Panc1 (cell line): ENCODE measurements at regions not wholly inside any gene's neighbourhood (a gene's known extent, or its start where the extent isn't known, plus 50 kb on each side); places are given as distances from the start of the nearest gene placed in this dataset.

ENCODE experiments used
- ATAC-seq: fragments of 200-7000 bp; cut with Tn5 transposase; 2 replicates; pipeline ENCODE4 v1.9.1; 2020; ENCODE audit warnings: mild to moderate bottlenecking, moderate library complexity
- BruUV-seq: library from RNA; stranded (reverse); fragments of 400-500 nt; replicated peaks from 2 replicates; lab custom pipeline; 2021; lab: Mats Ljungman, UMichigan
- CTCF ChIA-PET: fragments of 300-600 bp; sonication (Branson Sonifier 250); formaldehyde crosslinking; loops from one replicate; lab custom pipeline; 2022; ENCODE audit warnings: antibody characterized with exemption; lab: Charles Lee
- POLR2A ChIA-PET: fragments of 300-600 bp; sonication (Branson Sonifier 250); formaldehyde crosslinking; loops from one replicate; lab custom pipeline; 2022; ENCODE audit warnings: antibody characterized with exemption; lab: Charles Lee
- DNase-seq: peaks from one replicate; pipeline ENCODE4 v3.0.0-alpha.2; 2010; ENCODE audit warnings: low read depth, low spot score
- H3K27ac ChIP-seq: 2 replicates; pipeline ENCODE4 v1.5.1; 2011; ENCODE audit warnings: mild to moderate bottlenecking, low read length, inconsistent platforms
- H3K27me3 ChIP-seq: fragments of 200-500 bp; sonication (Bioruptor generic); 2 replicates; pipeline ENCODE4 v1.6.0; 2014; ENCODE audit warnings: low read length, inconsistent platforms; ENCODE audit not compliant: control insufficient read depth, insufficient read depth
- H3K36me3 ChIP-seq: fragments of 200-500 bp; sonication (Bioruptor generic); 2 replicates; pipeline ENCODE4 v1.5.1; 2014; ENCODE audit warnings: inconsistent platforms, mild to moderate bottlenecking, low read length, moderate library complexity; ENCODE audit not compliant: control insufficient read depth, insufficient read depth
- H3K4me1 ChIP-seq: 2 replicates; pipeline ENCODE4 v1.5.1; 2011; ENCODE audit warnings: inconsistent platforms, mild to moderate bottlenecking, low read length, moderate library complexity; ENCODE audit not compliant: control insufficient read depth, insufficient read depth
- H3K4me3 ChIP-seq, 2 experiments: 2 replicates each; pipeline ENCODE4 v1.5.1; 2011 to 2012; ENCODE audit warnings: low read depth in 2 of 2, low read length in 2 of 2, mild to moderate bottlenecking in 2 of 2, inconsistent platforms in 1 of 2, moderate library complexity in 1 of 2
- H3K9me3 ChIP-seq: fragments of 200-500 bp; sonication (Bioruptor generic); 2 replicates; pipeline ENCODE4 v1.5.1; 2014; ENCODE audit warnings: low read depth, mild to moderate bottlenecking, inconsistent platforms, low read length, moderate library complexity; ENCODE audit not compliant: control insufficient read depth, insufficient read depth
- POLR2AphosphoS5 ChIP-seq: IDR thresholded peaks from 2 replicates; pipeline ENCODE4 v1.6.1; 2012; ENCODE audit warnings: mild to moderate bottlenecking, low read depth, low read length, moderate library complexity
- SIN3A ChIP-seq: IDR thresholded peaks from 2 replicates; pipeline ENCODE4 v1.6.1; 2012; ENCODE audit warnings: low read depth, mild to moderate bottlenecking, low read length, moderate library complexity, borderline replicate concordance; ENCODE audit not compliant: insufficient read depth
- TCF7L2 ChIP-seq: IDR thresholded peaks from 2 replicates; pipeline ENCODE4 v1.6.1; 2011; ENCODE audit warnings: mild to moderate bottlenecking, low read depth, low read length, inconsistent platforms
- in situ Hi-C: cut with HindIII; loops from 2 replicates; pipeline ENCODE4 v1.10.0; 2016; ENCODE audit warnings: low sequenced_read_pairs, low pct_unique_long_range_greater_than_20kb
- intact Hi-C: fragments of 100-400 bp; cut with micrococcal nuclease; formaldehyde crosslinking; loops from one replicate; pipeline ENCODE4 v1.10.0; 2022; ENCODE audit not compliant: unreplicated experiment
- TF ChIP-seq, protein P1 (sequence below): fragments of 450-650 bp; IDR thresholded peaks from 2 replicates; pipeline ENCODE4 v1.5.1; 2017; ENCODE audit warnings: mild to moderate bottlenecking
- TF ChIP-seq, protein P2 (sequence below), 2 experiments: IDR thresholded peaks; 2 replicates each; pipeline ENCODE4 v1.6.1; 2011 to 2012; ENCODE audit warnings: low read depth in 2 of 2, control low read depth in 1 of 2, low read length in 1 of 2, mild to moderate bottlenecking in 1 of 2, moderate library complexity in 1 of 2; ENCODE audit not compliant: insufficient read depth in 1 of 2

DNA sequence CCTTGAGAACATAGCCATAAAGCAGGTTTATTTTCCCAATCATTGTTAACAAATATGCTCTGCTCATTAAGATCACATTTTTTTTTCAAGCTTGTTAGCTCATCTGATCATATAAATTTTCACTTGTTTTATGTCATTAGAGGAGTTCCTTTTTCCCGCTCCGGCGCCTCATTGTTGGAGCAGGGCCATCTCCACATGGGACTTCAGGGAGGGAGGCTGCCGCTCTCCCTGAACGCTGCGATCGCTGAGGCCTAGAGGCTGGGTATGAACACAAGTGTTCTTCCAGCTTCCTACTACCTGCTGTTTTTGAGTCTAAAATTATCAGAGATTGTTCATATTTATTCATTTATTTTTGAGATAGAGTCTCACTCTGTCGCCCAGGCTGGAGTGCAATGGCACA lies 246.9 kb downstream of the MPDZ start:
- DNase-seq (no peak), ATAC-seq (no peak)
- H3K4me1 ChIP-seq: no peaks in the 10 kb centered on the region
- in situ Hi-C loops: no loop called here
- H3K4me3 ChIP-seq: no peak overlapping the region
- no peak overlapping the region for H3K27ac ChIP-seq
- intact Hi-C loops: loop anchor here (5.0 kb wide), 1 partner anchor 315 kb away; no protein-coding TSS in a partner anchor
- H3K36me3 ChIP-seq: no peaks in the 10 kb centered on the region
- no peaks in the 10 kb centered on the region for H3K9me3 ChIP-seq
- TF ChIP-seq, protein P1, sequence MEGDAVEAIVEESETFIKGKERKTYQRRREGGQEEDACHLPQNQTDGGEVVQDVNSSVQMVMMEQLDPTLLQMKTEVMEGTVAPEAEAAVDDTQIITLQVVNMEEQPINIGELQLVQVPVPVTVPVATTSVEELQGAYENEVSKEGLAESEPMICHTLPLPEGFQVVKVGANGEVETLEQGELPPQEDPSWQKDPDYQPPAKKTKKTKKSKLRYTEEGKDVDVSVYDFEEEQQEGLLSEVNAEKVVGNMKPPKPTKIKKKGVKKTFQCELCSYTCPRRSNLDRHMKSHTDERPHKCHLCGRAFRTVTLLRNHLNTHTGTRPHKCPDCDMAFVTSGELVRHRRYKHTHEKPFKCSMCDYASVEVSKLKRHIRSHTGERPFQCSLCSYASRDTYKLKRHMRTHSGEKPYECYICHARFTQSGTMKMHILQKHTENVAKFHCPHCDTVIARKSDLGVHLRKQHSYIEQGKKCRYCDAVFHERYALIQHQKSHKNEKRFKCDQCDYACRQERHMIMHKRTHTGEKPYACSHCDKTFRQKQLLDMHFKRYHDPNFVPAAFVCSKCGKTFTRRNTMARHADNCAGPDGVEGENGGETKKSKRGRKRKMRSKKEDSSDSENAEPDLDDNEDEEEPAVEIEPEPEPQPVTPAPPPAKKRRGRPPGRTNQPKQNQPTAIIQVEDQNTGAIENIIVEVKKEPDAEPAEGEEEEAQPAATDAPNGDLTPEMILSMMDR: no peak
- TF ChIP-seq, protein P2, sequence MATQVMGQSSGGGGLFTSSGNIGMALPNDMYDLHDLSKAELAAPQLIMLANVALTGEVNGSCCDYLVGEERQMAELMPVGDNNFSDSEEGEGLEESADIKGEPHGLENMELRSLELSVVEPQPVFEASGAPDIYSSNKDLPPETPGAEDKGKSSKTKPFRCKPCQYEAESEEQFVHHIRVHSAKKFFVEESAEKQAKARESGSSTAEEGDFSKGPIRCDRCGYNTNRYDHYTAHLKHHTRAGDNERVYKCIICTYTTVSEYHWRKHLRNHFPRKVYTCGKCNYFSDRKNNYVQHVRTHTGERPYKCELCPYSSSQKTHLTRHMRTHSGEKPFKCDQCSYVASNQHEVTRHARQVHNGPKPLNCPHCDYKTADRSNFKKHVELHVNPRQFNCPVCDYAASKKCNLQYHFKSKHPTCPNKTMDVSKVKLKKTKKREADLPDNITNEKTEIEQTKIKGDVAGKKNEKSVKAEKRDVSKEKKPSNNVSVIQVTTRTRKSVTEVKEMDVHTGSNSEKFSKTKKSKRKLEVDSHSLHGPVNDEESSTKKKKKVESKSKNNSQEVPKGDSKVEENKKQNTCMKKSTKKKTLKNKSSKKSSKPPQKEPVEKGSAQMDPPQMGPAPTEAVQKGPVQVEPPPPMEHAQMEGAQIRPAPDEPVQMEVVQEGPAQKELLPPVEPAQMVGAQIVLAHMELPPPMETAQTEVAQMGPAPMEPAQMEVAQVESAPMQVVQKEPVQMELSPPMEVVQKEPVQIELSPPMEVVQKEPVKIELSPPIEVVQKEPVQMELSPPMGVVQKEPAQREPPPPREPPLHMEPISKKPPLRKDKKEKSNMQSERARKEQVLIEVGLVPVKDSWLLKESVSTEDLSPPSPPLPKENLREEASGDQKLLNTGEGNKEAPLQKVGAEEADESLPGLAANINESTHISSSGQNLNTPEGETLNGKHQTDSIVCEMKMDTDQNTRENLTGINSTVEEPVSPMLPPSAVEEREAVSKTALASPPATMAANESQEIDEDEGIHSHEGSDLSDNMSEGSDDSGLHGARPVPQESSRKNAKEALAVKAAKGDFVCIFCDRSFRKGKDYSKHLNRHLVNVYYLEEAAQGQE (IDR thresholded peaks at IDR 0.05; ENCODE audit: insufficient read depth in 1 of 2, low read depth in 2 of 2, low read length in 1 of 2): no peak
- no peak for TF ChIP-seq SIN3A
- no peak for TF ChIP-seq TCF7L2
- no peak for TF ChIP-seq POLR2AphosphoS5
- ChIA-PET POLR2A (no interaction called here), CTCF (no interaction called here)
- H3K27me3 ChIP-seq: no peaks in the 10 kb centered on the region
- no TSS peak for BruUV-seq

DNA sequence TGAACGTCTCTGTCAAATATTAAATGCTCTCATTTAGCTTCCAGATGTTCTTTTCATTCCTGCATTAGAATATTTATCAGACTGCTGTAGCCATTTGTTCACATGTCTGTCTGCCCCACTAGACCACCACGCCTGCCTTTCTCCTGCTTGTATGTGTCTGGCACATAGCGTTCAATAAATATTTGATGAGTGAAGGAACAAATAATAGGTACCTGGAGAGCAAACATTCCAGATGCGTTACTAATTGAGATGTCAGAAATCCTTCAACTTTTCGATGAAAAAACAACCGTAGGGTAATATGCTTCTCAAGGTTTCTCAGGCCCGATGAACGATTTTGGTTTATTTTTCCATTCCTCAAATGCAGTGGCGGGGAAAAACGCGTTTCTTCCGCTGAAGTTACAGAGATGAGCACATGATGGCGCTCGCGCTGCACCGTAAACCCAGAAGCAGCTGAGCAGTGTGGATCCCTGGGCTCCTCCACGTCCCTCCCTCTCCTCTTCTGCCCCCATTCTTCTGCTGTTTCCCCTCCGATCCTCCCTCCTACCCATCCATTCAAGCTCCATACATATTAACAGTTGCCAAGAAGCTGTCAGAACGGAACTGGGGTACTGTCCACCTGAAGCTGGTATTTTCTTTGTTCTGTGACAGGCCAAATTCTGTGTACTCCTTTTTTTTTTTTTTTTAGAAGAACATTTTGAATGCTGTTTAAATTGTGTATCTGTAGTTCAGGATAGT lies 245.4 kb downstream of the MPDZ start:
- ChIA-PET CTCF (interaction anchor here (0.7 to 1.2 kb wide), 2 partner anchors 57 to 315 kb away, joined by 3 read pairs; no protein-coding TSS in a partner anchor), POLR2A (interaction anchor here (0.5 kb wide), 1 partner anchor 170 kb away, joined by 3 read pairs; no protein-coding TSS in a partner anchor)
- no peaks in the 10 kb centered on the region for H3K9me3 ChIP-seq
- no TSS peak for BruUV-seq
- H3K27ac ChIP-seq: no peak overlapping the region
- no peaks in the 10 kb centered on the region for H3K27me3 ChIP-seq
- DNase-seq (peak; percentile 24), ATAC-seq (peak; percentile 83)
- TF ChIP-seq, protein P1: peak; percentile 64
- TF ChIP-seq SIN3A (no peak), POLR2AphosphoS5 (no peak), TCF7L2 (no peak)
- TF ChIP-seq, protein P2 (IDR thresholded peaks at IDR 0.05; ENCODE audit: insufficient read depth in 1 of 2, low read depth in 2 of 2, low read length in 1 of 2): no peak
- peak overlapping the region in 1 of 2 experiments; percentile 36; a peak in 2 of 4 replicates for H3K4me3 ChIP-seq
- no peaks in the 10 kb centered on the region for H3K4me1 ChIP-seq
- in situ Hi-C loops: no loop called here
- intact Hi-C loops: loop anchor here (2.0 to 5.0 kb wide), 2 partner anchors 55 to 317 kb away; no protein-coding TSS in a partner anchor
- H3K36me3 ChIP-seq: no peaks in the 10 kb centered on the region
